Activated naive CD8-positive, alpha-beta T cell treated with anti-CD3 and anti-CD28 coated beads, Interleukin-2, amount 10 ng/mL, durations not matched to agents 7 days and 5 days (primary cell): ENCODE measurements at regions not wholly inside any gene's neighbourhood (a gene's known extent, or its start where the extent isn't known, plus 50 kb on each side); places are given as distances from the start of the nearest gene placed in this dataset.

Source experiments
- ATAC-seq: fragments of 150-1000 bp; cut with Tn5 transposase; one replicate; pipeline ENCODE4 v1.10.0; 2021; ENCODE audit warnings: low read depth, moderate library complexity
- POLR2A ChIA-PET: fragments of 350-600 bp; sonication (Branson Sonifier 250); formaldehyde crosslinking; loops from one replicate; lab custom pipeline; 2021; ENCODE audit warnings: antibody characterized with exemption; lab: Charles Lee
- DNase-seq: peaks from one replicate; pipeline ENCODE4 v3.0.0; 2021
- H3K27ac Mint-ChIP-seq: one replicate; pipeline ENCODE4 v1.8.0; 2022; ENCODE audit warnings: mild to moderate bottlenecking, mixed read lengths
- H3K27me3 Mint-ChIP-seq: one replicate; pipeline ENCODE4 v1.8.0; 2022; ENCODE audit warnings: mild to moderate bottlenecking, moderate library complexity, mixed read lengths
- H3K36me3 Mint-ChIP-seq: one replicate; pipeline ENCODE4 v1.8.0; 2021; ENCODE audit warnings: mild to moderate bottlenecking, mixed read lengths
- H3K4me1 Mint-ChIP-seq: one replicate; pipeline ENCODE4 v1.8.0; 2021; ENCODE audit warnings: mixed read lengths
- H3K4me3 Mint-ChIP-seq: one replicate; pipeline ENCODE4 v1.8.0; 2022; ENCODE audit warnings: mild to moderate bottlenecking, moderate library complexity, mixed read lengths
- H3K9me3 Mint-ChIP-seq: one replicate; pipeline ENCODE4 v1.8.0; 2021; ENCODE audit warnings: mixed read lengths

- ATAC-seq, result no peak
- POLR2A ChIA-PET, result no interaction called here
- no peak overlapping the region for H3K4me3 Mint-ChIP-seq
- H3K4me1 Mint-ChIP-seq, result no peaks in the 10 kb centered on the region
- peaks cover 2% of the 10 kb centered on the region for H3K27me3 Mint-ChIP-seq
- H3K36me3 Mint-ChIP-seq, result no peaks in the 10 kb centered on the region
- DNase-seq, result no peak
- no peak overlapping the region for H3K27ac Mint-ChIP-seq
- no peaks in the 10 kb centered on the region for H3K9me3 Mint-ChIP-seq
Measured at GRCh38 chr18:38386146-38386545, 820.5 kb upstream of the CELF4 start.

- Mint-ChIP-seq H3K4me3 (peak overlapping the region; percentile 65), H3K27me3 (no peaks in the 10 kb centered on the region), H3K9me3 (peaks cover 5% of the 10 kb centered on the region), H3K36me3 (peaks cover 5% of the 10 kb centered on the region), H3K4me1 (peaks cover 4% of the 10 kb centered on the region), H3K27ac (peak overlapping the region; percentile 67)
- DNase-seq (no peak), ATAC-seq (no peak)
- POLR2A ChIA-PET, result no interaction called here
Measured at GRCh38 chr18:38369772-38370690, 804.4 kb upstream of the CELF4 start.

GRCh38 chr18:38368886-38369285 is 803.3 kb upstream of the CELF4 start:
- H3K4me1 Mint-ChIP-seq, result peaks cover 4% of the 10 kb centered on the region
- H3K36me3 Mint-ChIP-seq, result peaks cover 5% of the 10 kb centered on the region
- H3K27me3 Mint-ChIP-seq, result no peaks in the 10 kb centered on the region
- DNase-seq (no peak), ATAC-seq (no peak)
- no peak overlapping the region for H3K4me3 Mint-ChIP-seq
- H3K27ac Mint-ChIP-seq, result no peak overlapping the region
- POLR2A ChIA-PET, result no interaction called here
- peaks cover 5% of the 10 kb centered on the region for H3K9me3 Mint-ChIP-seq

- H3K4me3 Mint-ChIP-seq, result no peak overlapping the region
- no peaks in the 10 kb centered on the region for H3K27me3 Mint-ChIP-seq
- peaks cover 5% of the 10 kb centered on the region for H3K36me3 Mint-ChIP-seq
- H3K27ac Mint-ChIP-seq, result no peak overlapping the region
- POLR2A ChIA-PET, result no interaction called here
- ATAC-seq (no peak), DNase-seq (no peak)
- peaks cover 4% of the 10 kb centered on the region for H3K4me1 Mint-ChIP-seq
- peaks cover 5% of the 10 kb centered on the region for H3K9me3 Mint-ChIP-seq
Measured at GRCh38 chr18:38368246-38368645, 802.6 kb upstream of the CELF4 start.

- H3K27ac Mint-ChIP-seq, result no peak overlapping the region
- no peak for ATAC-seq
- DNase-seq, result no peak
- POLR2A ChIA-PET, result no interaction called here
- H3K9me3 Mint-ChIP-seq, result peaks cover 5% of the 10 kb centered on the region
- no peaks in the 10 kb centered on the region for H3K27me3 Mint-ChIP-seq
- peaks cover 5% of the 10 kb centered on the region for H3K36me3 Mint-ChIP-seq
- H3K4me3 Mint-ChIP-seq, result no peak overlapping the region
- H3K4me1 Mint-ChIP-seq, result peaks cover 4% of the 10 kb centered on the region
Measured at GRCh38 chr18:38367473-38367872, 801.9 kb upstream of the CELF4 start.

GRCh38 chr18:38362286-38362792 is 796.7 kb upstream of the CELF4 start:
- no peak overlapping the region for H3K4me3 Mint-ChIP-seq
- no peaks in the 10 kb centered on the region for H3K27me3 Mint-ChIP-seq
- H3K27ac Mint-ChIP-seq, result no peak overlapping the region
- no peaks in the 10 kb centered on the region for H3K4me1 Mint-ChIP-seq
- POLR2A ChIA-PET, result no interaction called here
- no peaks in the 10 kb centered on the region for H3K9me3 Mint-ChIP-seq
- ATAC-seq, result no peak
- H3K36me3 Mint-ChIP-seq, result no peaks in the 10 kb centered on the region
- no peak for DNase-seq

- no peaks in the 10 kb centered on the region for H3K4me1 Mint-ChIP-seq
- H3K27ac Mint-ChIP-seq, result no peak overlapping the region
- no peak overlapping the region for H3K4me3 Mint-ChIP-seq
Measured at GRCh38 chr18:38358805-38359657, 793.4 kb upstream of the CELF4 start.

DNA sequence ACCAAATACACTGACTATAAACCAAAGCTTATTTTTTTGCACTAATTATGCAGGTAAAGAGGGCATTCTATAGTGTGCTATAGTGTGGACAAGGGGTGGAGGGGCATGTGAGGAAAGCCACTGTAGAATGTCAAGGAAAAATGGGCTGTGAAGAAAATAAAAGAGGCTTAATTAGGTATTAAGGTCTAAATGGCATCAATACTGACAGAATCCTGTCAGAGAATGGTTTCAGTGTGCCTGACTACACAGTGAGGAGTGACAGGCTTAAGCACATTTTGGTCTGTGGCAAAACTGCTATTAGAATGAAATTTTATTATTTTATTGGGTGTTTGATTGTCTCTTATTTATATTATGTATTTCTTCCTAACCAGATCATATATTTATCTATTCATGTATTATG is 787.6 kb upstream of the CELF4 start:
- no peaks in the 10 kb centered on the region for H3K4me1 Mint-ChIP-seq
- H3K4me3 Mint-ChIP-seq, result no peak overlapping the region
- DNase-seq (no peak), ATAC-seq (no peak)
- H3K9me3 Mint-ChIP-seq, result no peaks in the 10 kb centered on the region
- no peaks in the 10 kb centered on the region for H3K27me3 Mint-ChIP-seq
- POLR2A ChIA-PET, result no interaction called here
- no peaks in the 10 kb centered on the region for H3K36me3 Mint-ChIP-seq
- H3K27ac Mint-ChIP-seq, result no peak overlapping the region

More at GRCh38 chr18:38358805-38359657, 793.4 kb upstream of the CELF4 start:
- Mint-ChIP-seq H3K36me3 (no peaks in the 10 kb centered on the region), H3K27me3 (no peaks in the 10 kb centered on the region), H3K9me3 (no peaks in the 10 kb centered on the region)
- ATAC-seq (no peak), DNase-seq (no peak)
- POLR2A ChIA-PET, result no interaction called here

- Mint-ChIP-seq H3K27ac (no peak overlapping the region), H3K36me3 (no peaks in the 10 kb centered on the region), H3K9me3 (peaks cover 1% of the 10 kb centered on the region), H3K4me3 (no peak overlapping the region), H3K4me1 (no peaks in the 10 kb centered on the region), H3K27me3 (no peaks in the 10 kb centered on the region)
- DNase-seq (no peak), ATAC-seq (no peak)
- POLR2A ChIA-PET, result no interaction called here
Measured at GRCh38 chr18:38350141-38350540, 784.5 kb upstream of the CELF4 start.

DNA sequence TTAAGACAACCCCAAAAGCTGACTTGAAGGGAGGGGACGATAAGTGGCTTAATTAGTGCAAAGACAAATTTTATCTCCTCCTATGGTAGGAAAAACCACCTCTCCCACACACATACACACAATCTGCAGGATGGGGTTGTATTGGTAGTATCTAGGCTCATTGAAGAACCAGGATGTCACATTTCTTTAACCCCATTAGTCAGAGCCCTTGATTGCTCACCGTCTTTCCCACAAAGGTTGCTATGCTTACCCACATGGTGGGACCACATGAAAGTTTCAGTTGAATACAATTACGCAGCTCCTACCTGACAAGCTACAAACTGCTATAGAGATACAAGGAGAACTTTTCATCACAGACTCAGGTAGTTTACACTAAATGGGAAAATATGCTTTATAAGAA is 765.0 kb upstream of the CELF4 start:
- no peaks in the 10 kb centered on the region for H3K27me3 Mint-ChIP-seq
- peaks cover 2% of the 10 kb centered on the region for H3K4me1 Mint-ChIP-seq
- no peak overlapping the region for H3K4me3 Mint-ChIP-seq
- POLR2A ChIA-PET, result no interaction called here
- no peaks in the 10 kb centered on the region for H3K36me3 Mint-ChIP-seq
- DNase-seq, result no peak
- ATAC-seq, result peak; percentile 50
- peaks cover 2% of the 10 kb centered on the region for H3K9me3 Mint-ChIP-seq
- no peak overlapping the region for H3K27ac Mint-ChIP-seq

DNA sequence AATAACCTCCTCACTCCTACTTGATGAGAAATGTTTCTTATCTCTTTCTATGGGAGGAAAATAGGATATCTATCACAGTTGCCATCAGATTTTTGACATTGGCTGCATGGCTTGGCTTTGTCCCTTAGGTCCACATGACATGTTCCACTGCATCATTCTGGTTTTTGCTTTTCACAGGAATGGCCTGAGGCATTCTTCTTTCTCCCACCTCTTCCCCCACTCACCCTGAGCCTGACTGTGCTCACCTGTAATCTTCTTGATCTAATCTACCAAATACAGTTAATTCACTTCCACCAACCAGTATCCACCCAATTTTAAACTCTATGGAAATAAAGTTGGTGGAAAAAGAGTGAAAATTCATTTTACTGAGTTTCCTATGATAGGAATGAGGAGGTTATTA is 763.5 kb upstream of the CELF4 start:
- no peak overlapping the region for H3K27ac Mint-ChIP-seq
- peaks cover 2% of the 10 kb centered on the region for H3K4me1 Mint-ChIP-seq
- POLR2A ChIA-PET, result no interaction called here
- H3K36me3 Mint-ChIP-seq, result no peaks in the 10 kb centered on the region
- H3K4me3 Mint-ChIP-seq, result no peak overlapping the region
- H3K9me3 Mint-ChIP-seq, result peaks cover 5% of the 10 kb centered on the region
- DNase-seq, result no peak
- no peaks in the 10 kb centered on the region for H3K27me3 Mint-ChIP-seq
- ATAC-seq, result no peak

DNA sequence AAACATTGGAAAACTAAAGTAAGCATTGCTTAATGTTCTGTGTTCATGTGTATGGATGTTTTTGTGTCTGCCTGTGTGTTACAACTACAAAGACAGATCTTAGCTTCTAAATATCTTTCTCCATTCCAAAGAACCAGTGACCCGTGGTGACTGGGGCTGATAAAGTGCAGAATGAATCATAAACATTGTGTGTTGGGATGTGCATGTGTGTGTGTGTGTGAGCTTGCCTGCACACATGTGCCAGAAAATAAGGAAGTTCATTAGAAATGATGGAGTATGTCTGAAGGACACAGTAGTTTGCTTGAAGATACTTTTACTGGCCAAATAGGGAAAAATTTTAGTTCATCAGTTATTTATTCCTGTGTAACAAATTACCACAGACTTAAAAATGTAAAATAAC is 756.6 kb upstream of the CELF4 start:
- peaks cover 5% of the 10 kb centered on the region for H3K9me3 Mint-ChIP-seq
- no peak overlapping the region for H3K4me3 Mint-ChIP-seq
- no peak overlapping the region for H3K27ac Mint-ChIP-seq
- DNase-seq (no peak), ATAC-seq (no peak)
- no peaks in the 10 kb centered on the region for H3K27me3 Mint-ChIP-seq
- H3K4me1 Mint-ChIP-seq, result no peaks in the 10 kb centered on the region
- H3K36me3 Mint-ChIP-seq, result no peaks in the 10 kb centered on the region
- POLR2A ChIA-PET, result no interaction called here

DNA sequence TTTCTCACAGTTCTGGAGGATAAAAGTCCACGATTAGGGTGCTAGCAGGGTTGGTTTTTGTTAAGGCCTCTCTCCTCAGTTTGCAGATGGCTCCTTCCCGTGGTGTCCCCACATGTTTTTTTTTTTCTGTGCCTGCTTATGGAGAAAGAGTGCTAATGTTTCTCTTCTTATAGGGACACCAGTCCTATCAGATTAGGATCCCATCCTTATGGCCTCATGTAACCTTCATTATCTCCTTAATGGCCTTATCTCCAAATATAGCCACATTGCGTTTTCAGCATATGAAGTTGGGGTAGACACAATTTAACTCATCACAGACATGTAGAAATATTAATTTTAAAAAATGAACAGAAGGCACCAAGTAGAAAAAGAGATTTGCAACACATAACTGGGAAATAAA is 755.7 kb upstream of the CELF4 start:
- Mint-ChIP-seq H3K27ac (no peak overlapping the region), H3K4me3 (no peak overlapping the region), H3K36me3 (no peaks in the 10 kb centered on the region), H3K9me3 (peaks cover 5% of the 10 kb centered on the region), H3K27me3 (no peaks in the 10 kb centered on the region), H3K4me1 (no peaks in the 10 kb centered on the region)
- POLR2A ChIA-PET, result no interaction called here
- DNase-seq, result no peak
- ATAC-seq, result no peak
